ENCODE measurements at regions not wholly inside any gene's neighbourhood (a gene's known extent, or its start where the extent isn't known, plus 50 kb on each side); places are given as distances from the start of the nearest gene placed in this dataset.
"Not testable (repeated sequence)": the region's sequence is repeated elsewhere in the genome, so short reads cannot be mapped to it uniquely, and the experiment has no call there.

DNA sequence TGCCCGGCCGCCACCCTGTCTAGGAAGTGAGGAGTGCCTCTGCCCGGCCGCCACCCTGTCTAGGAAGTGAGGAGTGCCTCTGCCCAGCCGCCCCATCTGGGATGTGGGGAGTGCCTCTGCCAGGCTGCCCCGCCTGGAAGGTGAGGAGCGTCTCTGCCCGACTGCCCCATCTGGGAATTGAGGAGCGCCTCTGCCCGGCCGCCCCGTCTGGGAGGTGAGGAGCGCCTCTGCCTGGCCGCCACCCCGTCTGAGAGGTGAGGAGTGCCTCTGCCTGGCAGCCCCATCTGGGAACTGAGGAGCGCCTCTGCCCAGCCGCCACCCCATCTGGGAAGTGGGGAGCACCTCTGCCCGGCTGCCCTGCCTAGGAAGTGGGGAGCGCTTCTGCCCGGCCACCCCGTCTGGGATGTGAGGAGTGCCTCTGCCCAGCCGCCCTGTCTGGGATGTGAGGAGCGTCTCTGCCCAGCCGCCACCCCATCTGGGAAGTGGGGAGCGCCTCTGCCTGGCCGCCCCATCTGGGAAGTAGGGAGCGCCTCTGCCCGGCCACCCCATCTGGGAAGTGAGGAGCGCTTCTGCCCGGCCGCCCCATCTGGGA, 91.1 kb upstream of the ZNF519 start:
- not testable (repeated sequence) for TF ChIP-seq ZNF274 (IDR thresholded peaks at IDR 0.05; ENCODE audit: borderline replicate concordance, low read depth, low read length); CBFA2T2 (conservative IDR thresholded peaks at IDR 0.05)

All from K562 (cell line).